GM12873 (cell line): ENCODE measurements at regions not wholly inside any gene's neighbourhood (a gene's known extent, or its start where the extent isn't known, plus 50 kb on each side); places are given as distances from the start of the nearest gene placed in this dataset.

Experiments
- TF ChIP-seq, protein P1 (sequence below): IDR thresholded peaks from 2 replicates; pipeline ENCODE4 v1.5.1; 2012; ENCODE audit warnings: low read depth, mild to moderate bottlenecking, moderate library complexity, low read length, control low read depth; ENCODE audit not compliant: insufficient read depth; ENCODE audit errors: missing control alignments

DNA sequence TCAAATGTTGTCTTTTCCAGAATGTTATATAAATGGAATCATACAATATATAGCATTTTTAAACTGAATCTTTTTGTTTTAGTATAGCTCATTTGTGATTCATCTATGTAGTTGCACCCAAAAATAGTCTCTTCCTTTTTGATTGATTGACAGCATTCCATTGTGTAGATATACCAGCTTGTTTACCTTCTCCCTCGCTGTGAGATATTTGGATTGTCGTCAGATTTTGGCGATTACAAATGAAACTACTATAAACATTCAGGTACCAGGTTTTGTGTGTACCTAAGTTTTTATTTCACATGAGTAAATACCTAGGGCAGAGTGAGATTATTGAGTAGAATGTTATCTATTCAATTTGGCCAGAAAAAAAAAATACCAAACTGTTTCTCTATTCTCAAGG lies 584.7 kb upstream of the SORCS1 start:
- TF ChIP-seq, protein P1, sequence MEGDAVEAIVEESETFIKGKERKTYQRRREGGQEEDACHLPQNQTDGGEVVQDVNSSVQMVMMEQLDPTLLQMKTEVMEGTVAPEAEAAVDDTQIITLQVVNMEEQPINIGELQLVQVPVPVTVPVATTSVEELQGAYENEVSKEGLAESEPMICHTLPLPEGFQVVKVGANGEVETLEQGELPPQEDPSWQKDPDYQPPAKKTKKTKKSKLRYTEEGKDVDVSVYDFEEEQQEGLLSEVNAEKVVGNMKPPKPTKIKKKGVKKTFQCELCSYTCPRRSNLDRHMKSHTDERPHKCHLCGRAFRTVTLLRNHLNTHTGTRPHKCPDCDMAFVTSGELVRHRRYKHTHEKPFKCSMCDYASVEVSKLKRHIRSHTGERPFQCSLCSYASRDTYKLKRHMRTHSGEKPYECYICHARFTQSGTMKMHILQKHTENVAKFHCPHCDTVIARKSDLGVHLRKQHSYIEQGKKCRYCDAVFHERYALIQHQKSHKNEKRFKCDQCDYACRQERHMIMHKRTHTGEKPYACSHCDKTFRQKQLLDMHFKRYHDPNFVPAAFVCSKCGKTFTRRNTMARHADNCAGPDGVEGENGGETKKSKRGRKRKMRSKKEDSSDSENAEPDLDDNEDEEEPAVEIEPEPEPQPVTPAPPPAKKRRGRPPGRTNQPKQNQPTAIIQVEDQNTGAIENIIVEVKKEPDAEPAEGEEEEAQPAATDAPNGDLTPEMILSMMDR: no peak

DNA sequence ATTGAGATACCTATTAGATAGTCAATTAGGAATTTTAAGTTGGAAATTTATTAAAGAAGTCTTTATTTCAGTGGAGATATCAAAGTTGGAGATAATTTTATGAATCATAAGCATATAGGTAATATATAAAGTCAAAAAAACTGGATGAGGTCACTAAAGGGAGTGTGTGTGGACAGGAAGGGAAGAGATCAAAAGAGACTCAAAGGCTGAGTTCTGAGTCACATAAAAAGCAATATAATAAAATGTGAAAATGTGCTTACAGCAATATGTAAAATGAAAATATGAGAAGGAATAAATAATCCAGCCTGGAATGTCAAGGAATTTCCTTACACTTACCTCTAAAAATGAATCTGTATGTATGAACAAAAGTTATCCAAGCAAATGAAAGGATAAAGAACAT lies 583.3 kb upstream of the SORCS1 start:
- TF ChIP-seq, protein P1: no peak

DNA sequence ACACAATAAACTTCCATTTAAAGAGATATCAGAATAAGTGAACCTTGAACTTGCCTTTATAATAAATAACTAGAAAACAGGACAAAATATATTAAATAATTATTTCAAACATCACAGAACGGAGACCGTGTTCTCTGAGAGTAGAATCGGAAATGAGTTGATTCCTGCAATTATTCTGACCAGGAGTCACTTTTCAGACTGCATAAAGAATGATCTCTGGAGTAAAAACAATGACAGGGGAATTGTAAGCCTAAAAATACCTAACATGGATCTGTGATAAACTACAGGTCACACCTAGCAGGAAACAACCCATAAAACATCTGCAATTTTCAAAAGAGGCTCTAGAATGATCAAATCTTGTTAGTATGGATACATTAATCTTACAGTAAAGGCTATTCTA lies 577.5 kb upstream of the SORCS1 start:
- TF ChIP-seq, protein P1: no peak

DNA sequence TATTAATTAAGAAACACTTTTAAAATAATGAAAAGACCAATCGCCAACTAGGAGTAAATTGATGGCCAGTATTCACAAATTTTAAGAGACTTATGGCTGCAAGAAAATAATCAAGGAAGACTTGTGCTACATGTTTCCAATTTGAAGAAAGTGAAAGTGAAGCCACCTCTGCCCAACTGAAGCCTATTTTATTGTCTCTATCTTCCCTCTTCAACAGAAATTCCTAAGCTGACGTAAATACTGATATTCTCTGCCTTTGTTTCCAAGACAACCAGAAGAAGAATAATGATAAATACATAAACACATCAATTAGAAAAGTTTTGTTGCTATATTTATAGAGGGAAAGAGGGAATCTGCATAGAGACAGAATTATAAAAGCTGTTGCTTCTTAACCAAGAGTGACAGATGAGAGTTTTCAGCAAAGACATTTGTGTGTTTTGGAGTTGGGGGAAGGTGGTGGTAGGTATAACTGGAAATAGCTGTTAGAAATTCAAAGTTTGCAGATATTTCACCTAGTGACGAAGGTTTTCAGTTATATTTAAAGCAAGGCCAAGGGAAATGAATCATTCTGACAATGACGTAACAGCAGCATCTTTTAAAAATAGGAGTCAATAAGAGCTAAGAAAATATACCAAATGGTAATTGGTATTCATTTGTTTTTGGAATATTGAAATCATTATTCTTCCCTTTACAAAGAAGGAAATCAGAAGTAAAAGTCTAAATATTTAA lies 576.6 kb upstream of the SORCS1 start:
- TF ChIP-seq, protein P1: no peak

DNA sequence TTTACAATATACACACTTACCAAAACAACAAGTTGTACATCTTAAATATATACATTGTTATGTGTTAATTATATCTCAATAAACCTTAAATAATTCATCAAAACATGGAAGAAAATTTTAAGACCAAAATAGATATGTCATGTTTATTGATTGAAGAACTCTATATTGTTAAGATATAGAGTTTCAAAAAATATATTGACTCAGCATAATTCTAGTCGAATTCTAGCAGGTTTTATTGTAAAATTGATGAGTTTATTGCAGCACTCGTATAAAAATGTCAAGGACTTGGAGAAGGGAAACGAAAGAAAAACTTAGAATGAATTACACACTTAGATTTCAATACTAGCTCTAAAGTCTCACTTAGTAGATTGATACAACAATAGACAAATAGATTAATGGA lies 575.4 kb upstream of the SORCS1 start:
- TF ChIP-seq, protein P1: no peak

DNA sequence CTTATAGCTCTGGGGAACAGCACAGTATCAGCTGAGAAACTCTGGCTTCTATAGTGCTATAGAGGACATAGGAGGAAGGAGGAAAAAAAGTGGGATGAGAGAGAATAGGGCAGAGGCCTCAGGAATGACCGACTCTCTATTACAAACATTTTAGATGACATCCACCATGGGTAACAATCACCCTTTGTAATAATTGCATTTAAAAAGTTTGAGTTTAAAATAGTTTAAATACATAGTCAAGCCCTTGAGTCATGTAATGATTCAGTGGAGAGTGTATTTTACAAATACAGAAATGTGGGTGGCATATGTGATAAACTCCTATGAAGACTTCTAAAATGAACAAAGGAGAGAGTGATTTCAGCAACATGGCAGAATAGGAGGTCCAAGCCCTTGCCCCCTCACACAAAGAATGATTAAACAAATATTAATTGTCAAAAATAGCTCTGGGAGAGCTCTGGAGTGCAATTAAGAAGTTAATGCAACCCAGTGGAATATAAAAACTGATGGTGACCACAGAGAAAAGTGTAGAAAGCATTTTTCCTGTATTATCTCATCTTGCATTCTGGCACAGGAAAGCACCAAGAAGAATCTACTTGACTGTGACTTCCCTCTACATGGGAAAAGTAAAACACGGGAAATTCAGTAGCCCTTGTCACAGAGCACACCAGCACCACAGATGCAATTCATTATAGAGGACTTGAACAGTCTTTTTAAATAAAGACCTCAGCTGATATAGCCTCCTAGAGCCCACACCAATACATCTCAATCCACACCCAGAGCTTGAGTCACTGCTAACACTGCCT lies 569.0 kb upstream of the SORCS1 start:
- TF ChIP-seq, protein P1: no peak

DNA sequence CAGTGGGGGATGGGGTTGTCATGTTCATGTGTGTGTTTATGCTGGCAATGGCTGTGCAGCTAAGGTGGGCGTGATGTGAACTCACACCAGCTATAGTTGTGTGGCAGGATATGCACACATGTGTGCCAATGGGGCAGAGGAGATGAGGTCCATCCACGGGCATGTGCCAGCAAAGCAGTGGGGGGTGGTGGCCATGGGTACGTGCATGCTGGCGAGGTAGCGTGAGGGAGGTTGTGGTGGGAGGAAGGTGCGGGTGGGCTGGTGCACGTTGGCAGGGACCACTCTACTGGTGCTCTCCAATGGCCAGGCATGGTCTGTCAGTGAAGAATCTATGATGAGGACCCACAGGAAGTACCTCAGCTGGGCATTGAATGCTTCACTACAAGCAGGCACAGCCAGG lies 567.5 kb upstream of the SORCS1 start:
- TF ChIP-seq, protein P1: no peak
